ENCODE measurements at regions not wholly inside any gene's neighbourhood (a gene's known extent, or its start where the extent isn't known, plus 50 kb on each side); places are given as distances from the start of the nearest gene placed in this dataset.
A peak's percentile ranks its signal among the peaks of the same experiment; 100 is the strongest.

DNA sequence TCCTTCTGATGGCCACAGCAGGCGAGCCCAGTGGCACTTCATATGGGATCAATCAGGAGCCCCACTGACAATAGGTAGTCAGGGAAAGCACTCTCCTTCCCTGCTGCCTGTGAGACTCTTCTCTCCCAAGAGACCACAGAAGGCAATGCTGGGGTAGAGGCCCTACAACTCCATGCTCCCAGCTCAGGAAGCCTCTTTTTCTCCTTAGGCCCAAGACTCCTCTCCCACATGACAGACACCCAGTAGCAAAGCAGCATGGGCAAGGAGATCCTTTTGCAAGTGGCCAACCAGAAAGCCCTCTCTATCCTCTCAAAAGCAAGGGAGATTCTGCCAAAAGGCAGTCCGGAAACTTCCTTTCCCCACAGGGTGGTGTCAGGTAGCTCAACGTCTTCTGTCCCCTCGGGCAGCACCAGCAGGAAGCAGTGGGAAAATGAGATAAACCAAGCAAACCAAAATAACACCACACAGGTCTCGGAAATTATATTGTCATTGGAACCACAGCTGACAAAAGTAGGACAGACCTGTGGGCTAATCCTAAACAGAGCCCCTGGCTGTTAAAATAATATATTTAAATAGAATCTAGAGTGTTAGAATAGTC is 172.7 kb upstream of the GDF10 start:
- no peak overlapping the region for H3K4me3 Mint-ChIP-seq
- intact Hi-C loops (cut with micrococcal nuclease) = no loop called here
- no peaks in the 10 kb centered on the region for H3K9me3 Mint-ChIP-seq
- no peak for DNase-seq
- H3K27ac Mint-ChIP-seq = no peak overlapping the region
- peaks cover 1% of the 10 kb centered on the region for H3K27me3 Mint-ChIP-seq
- peaks cover 2% of the 10 kb centered on the region for H3K4me1 Mint-ChIP-seq
- H3K36me3 Mint-ChIP-seq (ENCODE audit: low read depth) = no peaks in the 10 kb centered on the region

DNA sequence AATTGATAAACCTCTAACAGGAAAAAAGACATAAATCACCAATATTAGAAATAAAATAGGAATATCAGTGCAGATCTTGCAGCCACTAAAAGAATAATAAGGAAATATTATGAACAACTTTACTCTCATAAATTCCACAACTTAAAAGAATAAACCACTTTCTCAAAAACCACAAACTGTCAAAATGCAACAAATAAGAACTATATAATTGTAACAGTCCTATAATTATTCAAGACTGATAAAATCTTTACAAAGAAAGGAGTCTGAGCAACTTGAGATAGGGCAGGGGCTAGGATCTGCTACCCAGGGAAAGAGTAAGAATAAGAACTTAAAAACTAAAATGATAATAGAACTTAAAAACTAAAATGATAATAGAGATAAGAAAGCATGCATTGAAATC is 169.5 kb upstream of the GDF10 start:
- Mint-ChIP-seq H3K27me3 (peaks cover 1% of the 10 kb centered on the region), H3K36me3 (ENCODE audit: low read depth) (no peaks in the 10 kb centered on the region), H3K9me3 (no peaks in the 10 kb centered on the region), H3K27ac (no peak overlapping the region), H3K4me3 (no peak overlapping the region), H3K4me1 (peaks cover 2% of the 10 kb centered on the region)
- intact Hi-C loops (cut with micrococcal nuclease) = no loop called here
- DNase-seq = no peak

DNA sequence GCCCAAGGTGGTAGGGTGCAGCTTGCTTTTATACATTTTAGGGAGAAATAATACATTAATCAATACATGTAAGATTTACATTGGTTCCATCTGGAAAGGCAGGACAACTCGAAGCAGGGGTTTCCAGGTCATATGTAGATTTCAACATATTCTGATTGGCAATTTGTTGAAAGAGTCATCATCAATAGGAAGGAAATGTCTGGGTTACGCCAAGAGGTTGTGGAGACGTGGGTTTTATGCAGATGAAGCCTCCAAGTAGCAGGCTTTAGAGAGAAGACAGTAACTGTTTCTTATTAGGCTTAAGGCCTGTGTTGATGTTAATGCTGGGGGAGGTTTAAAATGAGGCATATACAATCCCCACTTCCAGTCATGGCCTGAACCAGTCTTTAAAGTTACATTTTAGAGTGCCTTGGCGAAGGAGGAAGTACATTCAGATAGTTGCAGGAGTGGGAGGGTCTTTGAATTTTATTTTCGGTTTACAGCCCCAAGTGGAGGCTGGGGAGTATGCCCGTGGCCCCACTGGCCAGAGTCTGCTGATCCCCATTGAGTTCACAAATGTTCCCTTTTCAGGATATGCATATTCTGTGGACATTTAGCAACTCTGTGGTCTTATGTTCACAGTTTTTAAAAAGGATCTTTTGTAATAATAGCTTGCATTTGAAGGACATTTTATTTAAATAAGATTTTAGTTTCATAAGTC is 166.0 kb upstream of the GDF10 start:
- Mint-ChIP-seq H3K4me3 (no peak overlapping the region), H3K27ac (no peak overlapping the region), H3K36me3 (ENCODE audit: low read depth) (no peaks in the 10 kb centered on the region), H3K9me3 (no peaks in the 10 kb centered on the region), H3K27me3 (peaks cover 1% of the 10 kb centered on the region), H3K4me1 (no peaks in the 10 kb centered on the region)
- no peak for DNase-seq
- intact Hi-C loops (cut with micrococcal nuclease) = no loop called here

DNA sequence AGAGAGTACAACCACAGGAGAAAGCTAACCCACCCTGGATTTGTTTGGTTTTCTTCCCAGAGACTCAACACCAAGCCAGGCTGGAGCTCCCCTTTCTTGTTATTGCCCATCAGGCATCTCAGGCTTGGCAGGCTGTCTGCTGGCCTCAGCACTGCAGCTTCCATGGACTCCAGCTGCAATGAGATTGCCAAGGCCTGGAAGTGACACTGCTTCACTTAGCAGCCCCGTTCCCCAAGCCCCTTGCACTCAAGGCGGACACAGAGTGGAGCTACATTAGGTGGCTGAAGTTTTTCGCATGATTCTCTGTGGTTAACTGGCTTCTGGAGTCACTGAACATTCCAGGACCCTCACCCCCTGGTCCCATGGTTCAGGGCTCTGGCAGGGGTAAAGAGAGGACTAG is 163.1 kb upstream of the GDF10 start:
- no peaks in the 10 kb centered on the region for H3K4me1 Mint-ChIP-seq
- no peak overlapping the region for H3K4me3 Mint-ChIP-seq
- intact Hi-C loops (cut with micrococcal nuclease) = no loop called here
- no peaks in the 10 kb centered on the region for H3K27me3 Mint-ChIP-seq
- no peak overlapping the region for H3K27ac Mint-ChIP-seq
- no peak for DNase-seq
- no peaks in the 10 kb centered on the region for H3K36me3 Mint-ChIP-seq (ENCODE audit: low read depth)
- H3K9me3 Mint-ChIP-seq = no peaks in the 10 kb centered on the region

DNA sequence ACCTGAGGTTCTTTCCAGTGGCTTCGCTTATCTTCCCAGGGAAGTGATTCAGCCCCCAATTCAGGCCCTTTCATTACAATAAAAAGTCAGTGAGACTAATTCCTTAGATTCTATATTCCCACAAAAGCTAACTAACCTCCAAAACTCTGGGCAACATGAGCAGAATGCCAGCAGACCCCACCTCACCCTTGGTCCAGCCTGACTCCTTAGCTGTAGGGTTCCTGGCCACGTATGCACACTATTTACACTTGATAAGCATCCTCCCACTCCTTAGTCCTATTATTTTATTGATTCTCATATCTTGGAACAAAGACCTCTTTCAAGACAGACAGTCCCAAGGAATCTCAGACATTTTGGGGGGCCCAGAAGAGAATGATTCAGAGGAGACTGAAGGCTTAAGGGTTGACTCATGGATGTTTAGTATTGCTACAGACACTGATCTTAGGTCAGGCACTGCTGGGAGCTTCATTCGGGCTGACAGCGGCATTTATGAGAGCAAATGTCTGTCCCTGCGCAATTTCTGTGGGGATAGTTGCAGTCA is 162.6 kb upstream of the GDF10 start:
- intact Hi-C loops (cut with micrococcal nuclease) = no loop called here
- Mint-ChIP-seq H3K9me3 (no peaks in the 10 kb centered on the region), H3K27me3 (no peaks in the 10 kb centered on the region), H3K4me1 (no peaks in the 10 kb centered on the region), H3K36me3 (ENCODE audit: low read depth) (no peaks in the 10 kb centered on the region), H3K4me3 (no peak overlapping the region), H3K27ac (no peak overlapping the region)
- no peak for DNase-seq

DNA sequence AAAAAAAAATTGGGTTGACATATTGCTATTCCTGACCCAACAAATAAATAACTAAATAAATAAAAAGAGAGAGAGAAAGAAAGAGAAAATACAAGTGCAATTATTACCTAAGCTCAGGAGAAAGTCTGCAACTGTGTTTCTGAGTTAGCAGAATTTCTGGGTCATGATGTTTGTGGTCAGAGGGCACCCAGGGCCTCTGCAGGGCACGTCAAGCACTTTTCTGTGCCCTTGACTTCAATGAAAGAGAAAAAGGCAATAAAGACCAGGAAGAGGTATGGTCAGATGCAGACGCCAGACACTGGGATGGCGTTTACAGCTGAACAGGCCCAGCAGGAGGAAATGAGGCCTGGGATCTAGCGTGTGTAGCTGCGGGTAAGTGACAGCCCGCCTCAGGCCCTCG is 160.9 kb upstream of the GDF10 start:
- no peaks in the 10 kb centered on the region for H3K36me3 Mint-ChIP-seq (ENCODE audit: low read depth)
- H3K4me1 Mint-ChIP-seq = no peaks in the 10 kb centered on the region
- H3K27me3 Mint-ChIP-seq = no peaks in the 10 kb centered on the region
- H3K9me3 Mint-ChIP-seq = no peaks in the 10 kb centered on the region
- intact Hi-C loops (cut with micrococcal nuclease) = no loop called here
- DNase-seq = no peak
- H3K4me3 Mint-ChIP-seq = no peak overlapping the region
- H3K27ac Mint-ChIP-seq = no peak overlapping the region

DNA sequence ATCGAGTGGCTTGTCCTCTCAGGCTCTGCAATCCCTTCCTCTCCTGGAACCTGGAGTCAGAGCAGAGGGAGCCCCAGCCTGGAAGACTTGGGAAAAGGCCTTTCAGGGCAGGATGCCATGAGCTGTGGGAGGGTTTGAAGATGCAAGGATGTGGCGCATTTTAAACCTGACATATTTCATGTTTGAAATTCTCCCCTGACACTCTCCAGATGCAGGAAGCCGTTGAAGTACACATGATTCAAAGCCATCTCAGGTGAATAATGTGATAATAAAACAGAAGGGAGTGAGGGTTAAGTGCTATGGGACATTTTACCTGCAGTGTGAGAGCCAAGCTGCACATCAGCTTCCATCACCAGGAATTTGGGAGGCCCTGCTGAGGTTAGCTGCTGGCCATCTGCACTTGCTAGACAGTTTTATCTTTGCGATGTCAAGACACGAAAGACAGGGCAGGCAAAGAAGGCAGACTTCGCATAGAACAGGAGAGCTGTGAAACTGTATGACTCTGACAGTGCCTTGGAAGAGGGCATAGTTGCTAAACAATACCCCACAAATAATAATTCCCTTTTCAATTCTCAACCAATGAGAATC is 159.1 kb upstream of the GDF10 start:
- no peaks in the 10 kb centered on the region for H3K36me3 Mint-ChIP-seq (ENCODE audit: low read depth)
- intact Hi-C loops (cut with micrococcal nuclease) = no loop called here
- no peak for DNase-seq
- H3K27ac Mint-ChIP-seq = no peak overlapping the region
- no peaks in the 10 kb centered on the region for H3K27me3 Mint-ChIP-seq
- H3K9me3 Mint-ChIP-seq = no peaks in the 10 kb centered on the region
- no peak overlapping the region for H3K4me3 Mint-ChIP-seq
- no peaks in the 10 kb centered on the region for H3K4me1 Mint-ChIP-seq

DNA sequence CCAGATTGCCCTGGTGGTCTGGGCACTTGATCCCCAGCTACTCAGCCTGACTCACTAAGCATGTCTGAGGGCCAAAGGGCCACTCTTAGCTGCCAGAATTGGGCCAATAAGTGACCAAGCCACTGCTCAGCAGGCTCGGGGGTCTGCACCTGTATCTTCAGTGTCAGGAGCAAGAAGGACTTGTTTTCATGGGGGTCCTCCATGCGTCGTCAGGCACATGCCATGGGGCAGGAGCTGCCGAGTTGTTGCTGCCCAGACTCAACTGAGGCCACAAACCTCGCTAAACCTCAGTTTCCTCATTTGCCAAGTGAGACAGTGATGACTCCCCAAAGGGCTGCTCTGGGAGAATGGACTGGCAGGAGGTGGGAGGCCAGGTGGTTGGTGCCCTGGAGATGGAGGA is 158.6 kb upstream of the GDF10 start:
- intact Hi-C loops (cut with micrococcal nuclease) = no loop called here
- Mint-ChIP-seq H3K4me1 (no peaks in the 10 kb centered on the region), H3K27ac (no peak overlapping the region), H3K4me3 (no peak overlapping the region), H3K9me3 (no peaks in the 10 kb centered on the region), H3K36me3 (ENCODE audit: low read depth) (no peaks in the 10 kb centered on the region), H3K27me3 (no peaks in the 10 kb centered on the region)
- DNase-seq = peak; percentile 47

DNA sequence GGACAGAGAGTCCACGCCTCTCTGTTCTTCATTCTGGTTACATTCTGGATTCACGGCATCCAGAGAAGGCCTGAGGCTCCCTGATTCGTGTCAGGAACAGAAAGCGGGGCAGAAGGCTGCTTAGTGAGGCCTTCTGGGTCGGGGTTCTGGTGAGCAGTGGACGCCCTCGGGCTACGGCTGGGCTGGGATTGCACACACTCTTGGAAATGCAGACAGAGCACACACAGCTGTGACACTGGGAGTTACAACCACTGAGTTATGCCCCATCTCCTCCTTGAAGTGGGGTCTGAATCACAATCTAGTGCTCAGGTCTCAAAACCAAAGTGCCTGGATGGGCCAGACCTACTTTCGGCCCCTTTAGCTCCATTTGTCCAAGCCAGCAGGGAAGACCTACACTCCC is 156.9 kb upstream of the GDF10 start:
- H3K27ac Mint-ChIP-seq = no peak overlapping the region
- no peaks in the 10 kb centered on the region for H3K4me1 Mint-ChIP-seq
- intact Hi-C loops (cut with micrococcal nuclease) = no loop called here
- H3K4me3 Mint-ChIP-seq = no peak overlapping the region
- no peak for DNase-seq
- no peaks in the 10 kb centered on the region for H3K9me3 Mint-ChIP-seq
- H3K36me3 Mint-ChIP-seq (ENCODE audit: low read depth) = no peaks in the 10 kb centered on the region
- H3K27me3 Mint-ChIP-seq = no peaks in the 10 kb centered on the region

DNA sequence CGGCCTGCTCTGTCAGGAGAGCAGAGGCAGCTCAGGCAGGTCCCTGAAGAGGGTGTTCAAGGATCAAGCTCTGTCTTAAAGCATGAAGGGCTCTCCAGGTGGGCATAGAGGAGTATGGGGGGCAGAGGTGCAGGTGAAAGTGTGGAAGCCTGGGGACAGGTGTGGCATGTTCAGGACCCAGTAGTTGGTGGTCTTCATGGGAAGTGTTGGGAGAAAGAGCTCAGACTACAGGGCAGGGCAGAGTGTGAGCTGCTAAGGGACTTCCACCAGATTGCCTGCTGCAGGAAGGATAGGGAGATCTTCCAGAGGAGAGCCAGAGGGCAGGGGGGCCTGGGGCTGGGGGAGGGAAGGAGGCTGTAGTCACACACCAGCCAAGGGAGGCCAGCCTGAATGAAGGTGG is 156.5 kb upstream of the GDF10 start:
- Mint-ChIP-seq H3K9me3 (no peaks in the 10 kb centered on the region), H3K36me3 (ENCODE audit: low read depth) (no peaks in the 10 kb centered on the region), H3K27me3 (no peaks in the 10 kb centered on the region), H3K4me1 (no peaks in the 10 kb centered on the region), H3K4me3 (no peak overlapping the region), H3K27ac (no peak overlapping the region)
- intact Hi-C loops (cut with micrococcal nuclease) = no loop called here
- no peak for DNase-seq

DNA sequence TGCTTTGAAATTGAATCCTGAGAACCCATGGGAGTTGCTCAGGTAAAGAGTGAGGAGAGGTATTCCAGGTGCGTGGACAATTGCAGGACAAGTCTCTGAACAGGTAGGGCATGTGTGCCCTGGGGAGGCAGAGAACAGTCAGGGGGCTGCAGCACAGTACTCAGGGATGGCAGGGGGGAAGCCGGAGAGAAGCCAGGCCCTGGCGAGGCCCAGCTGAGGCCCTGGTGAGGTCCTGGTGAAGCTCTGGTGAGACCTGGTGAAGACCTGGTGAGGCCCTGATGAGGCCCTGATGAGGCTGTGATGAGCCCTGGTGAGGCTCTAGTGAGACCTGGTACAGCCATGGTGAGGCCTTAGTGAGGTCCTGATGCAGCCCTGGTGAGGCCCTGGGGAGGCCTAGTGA is 155.5 kb upstream of the GDF10 start:
- H3K4me3 Mint-ChIP-seq = no peak overlapping the region
- no peak overlapping the region for H3K27ac Mint-ChIP-seq
- H3K36me3 Mint-ChIP-seq (ENCODE audit: low read depth) = no peaks in the 10 kb centered on the region
- no peak for DNase-seq
- peaks cover 2% of the 10 kb centered on the region for H3K27me3 Mint-ChIP-seq
- intact Hi-C loops (cut with micrococcal nuclease) = no loop called here
- no peaks in the 10 kb centered on the region for H3K4me1 Mint-ChIP-seq
- no peaks in the 10 kb centered on the region for H3K9me3 Mint-ChIP-seq

DNA sequence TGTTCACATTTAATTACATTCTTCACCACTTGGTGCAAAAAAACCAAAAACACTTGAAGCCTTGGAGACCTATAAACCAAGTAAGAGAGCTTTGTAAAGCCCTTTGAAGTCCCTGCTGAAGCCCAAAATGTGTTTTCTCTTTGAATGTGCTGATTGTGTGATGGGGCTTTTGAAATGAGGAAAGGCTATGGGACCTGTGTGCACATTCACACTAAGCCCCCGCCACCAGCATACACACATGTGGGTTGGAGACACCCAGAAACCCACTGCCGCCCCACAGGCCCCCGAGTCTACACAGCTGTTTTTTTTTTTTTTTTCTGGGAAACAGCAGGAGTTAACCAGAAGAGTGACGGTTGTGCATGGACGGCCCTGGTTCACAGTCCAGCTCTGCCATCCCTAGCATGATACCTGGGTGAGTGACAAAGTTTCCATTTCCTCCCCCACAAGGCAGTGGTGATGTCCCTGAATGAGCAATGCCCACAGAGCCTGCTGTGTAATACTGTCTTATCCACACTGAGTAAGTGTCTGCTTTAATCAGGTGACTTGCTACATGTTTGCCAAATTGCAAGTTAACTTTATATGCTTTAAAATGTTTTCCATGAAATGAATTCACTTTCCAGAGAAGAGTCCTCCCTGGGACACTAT is 154.6 kb upstream of the GDF10 start:
- Mint-ChIP-seq H3K4me1 (no peaks in the 10 kb centered on the region), H3K36me3 (ENCODE audit: low read depth) (no peaks in the 10 kb centered on the region), H3K9me3 (no peaks in the 10 kb centered on the region), H3K27me3 (peaks cover 6% of the 10 kb centered on the region), H3K27ac (no peak overlapping the region), H3K4me3 (no peak overlapping the region)
- intact Hi-C loops (cut with micrococcal nuclease) = no loop called here
- DNase-seq = no peak

DNA sequence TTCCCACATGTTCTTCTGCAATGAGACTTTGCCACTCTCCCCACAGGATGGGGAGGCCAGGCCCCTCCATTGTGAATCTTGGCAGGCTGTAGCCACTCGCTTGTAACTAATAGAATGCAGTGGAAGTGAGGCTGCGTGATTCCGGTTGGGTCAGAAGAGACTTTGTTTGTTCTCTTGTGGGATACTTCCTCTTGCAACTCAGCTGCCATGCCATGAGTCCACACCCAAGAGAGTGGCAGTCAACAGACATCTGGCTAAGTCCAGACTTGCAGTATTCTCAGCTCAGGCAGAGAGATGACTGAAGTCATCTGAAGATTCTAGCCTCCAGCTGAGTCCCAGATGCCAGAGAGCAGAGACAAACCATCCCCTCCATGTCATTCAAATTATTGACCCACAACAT is 153.4 kb upstream of the GDF10 start:
- Mint-ChIP-seq H3K4me1 (no peaks in the 10 kb centered on the region), H3K27ac (no peak overlapping the region), H3K9me3 (no peaks in the 10 kb centered on the region), H3K36me3 (ENCODE audit: low read depth) (no peaks in the 10 kb centered on the region), H3K4me3 (no peak overlapping the region), H3K27me3 (peaks cover 8% of the 10 kb centered on the region)
- intact Hi-C loops (cut with micrococcal nuclease) = no loop called here
- DNase-seq = no peak

DNA sequence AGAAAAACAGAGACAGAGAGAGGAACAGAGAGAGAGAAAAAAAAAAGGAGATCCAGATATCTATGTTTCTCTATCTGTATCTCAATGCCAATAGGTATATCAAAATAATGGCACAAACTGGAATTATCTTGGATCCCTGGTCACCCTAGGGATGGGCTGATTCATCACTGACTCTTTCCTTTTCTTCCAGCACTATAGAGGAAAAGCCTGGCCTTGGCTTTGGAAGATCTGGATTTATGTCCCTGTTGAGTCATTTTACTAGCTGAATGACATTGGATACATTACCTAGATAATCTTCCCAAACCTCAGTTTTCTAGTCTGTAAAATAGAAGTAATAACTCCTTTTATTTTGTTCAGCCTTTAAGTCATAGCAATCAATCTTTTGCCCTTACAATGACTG is 152.8 kb upstream of the GDF10 start:
- no peak for DNase-seq
- H3K36me3 Mint-ChIP-seq (ENCODE audit: low read depth) = no peaks in the 10 kb centered on the region
- H3K4me1 Mint-ChIP-seq = no peaks in the 10 kb centered on the region
- no peaks in the 10 kb centered on the region for H3K9me3 Mint-ChIP-seq
- intact Hi-C loops (cut with micrococcal nuclease) = no loop called here
- H3K27me3 Mint-ChIP-seq = peaks cover 8% of the 10 kb centered on the region
- H3K4me3 Mint-ChIP-seq = no peak overlapping the region
- H3K27ac Mint-ChIP-seq = no peak overlapping the region
